ENCODE measurements at regions not wholly inside any gene's neighbourhood (a gene's known extent, or its start where the extent isn't known, plus 50 kb on each side); places are given as distances from the start of the nearest gene placed in this dataset.
"Not testable (repeated sequence)": the region's sequence is repeated elsewhere in the genome, so short reads cannot be mapped to it uniquely, and the experiment has no call there.

GRCh38 chr14:35213143-35213788, 78.9 kb upstream of the PSMA6 start:
- peaks cover 12% of the 10 kb centered on the region for H3K36me3 Mint-ChIP-seq (ENCODE audit: low read depth)
- no peaks in the 10 kb centered on the region for H3K9me3 Mint-ChIP-seq
- intact Hi-C loops (cut with micrococcal nuclease) = no loop called here
- peaks cover 25% of the 10 kb centered on the region for H3K4me1 Mint-ChIP-seq (ENCODE audit: low read depth)
- H3K27me3 Mint-ChIP-seq (ENCODE audit: low read depth) = no peaks in the 10 kb centered on the region
- H3K4me3 Mint-ChIP-seq (ENCODE audit: low read depth) = no peak overlapping the region
- DNase-seq (ENCODE audit: low spot score) = no peak
- no peak overlapping the region for H3K27ac Mint-ChIP-seq

- peaks cover 25% of the 10 kb centered on the region for H3K4me1 Mint-ChIP-seq (ENCODE audit: low read depth)
- intact Hi-C loops (cut with micrococcal nuclease) = no loop called here
- no peaks in the 10 kb centered on the region for H3K9me3 Mint-ChIP-seq
- H3K27ac Mint-ChIP-seq = no peak overlapping the region
- H3K4me3 Mint-ChIP-seq (ENCODE audit: low read depth) = no peak overlapping the region
- H3K36me3 Mint-ChIP-seq (ENCODE audit: low read depth) = peaks cover 16% of the 10 kb centered on the region
- H3K27me3 Mint-ChIP-seq (ENCODE audit: low read depth) = no peaks in the 10 kb centered on the region
- no peak for DNase-seq (ENCODE audit: low spot score)
Observed at GRCh38 chr14:35213869-35214387, 78.3 kb upstream of the PSMA6 start.

- Mint-ChIP-seq H3K4me1 (ENCODE audit: low read depth) (peaks cover 22% of the 10 kb centered on the region), H3K36me3 (ENCODE audit: low read depth) (peaks cover 16% of the 10 kb centered on the region)
- H3K27me3 Mint-ChIP-seq (ENCODE audit: low read depth); H3K9me3 Mint-ChIP-seq; DNase-seq (ENCODE audit: low spot score); intact Hi-C loops (cut with micrococcal nuclease); H3K4me3 Mint-ChIP-seq (ENCODE audit: low read depth); H3K27ac Mint-ChIP-seq: not testable (repeated sequence)
Observed at GRCh38 chr14:35214402-35214801, 77.8 kb upstream of the PSMA6 start.

- no peak overlapping the region for H3K27ac Mint-ChIP-seq
- H3K36me3 Mint-ChIP-seq (ENCODE audit: low read depth) = peaks cover 20% of the 10 kb centered on the region
- DNase-seq (ENCODE audit: low spot score) = no peak
Observed at GRCh38 chr14:35215110-35215813, 76.9 kb upstream of the PSMA6 start.

GRCh38 chr14:35218176-35218575, 74.0 kb upstream of the PSMA6 start:
- intact Hi-C loops (cut with micrococcal nuclease); H3K27me3 Mint-ChIP-seq (ENCODE audit: low read depth); H3K27ac Mint-ChIP-seq; H3K9me3 Mint-ChIP-seq; DNase-seq (ENCODE audit: low spot score); H3K4me3 Mint-ChIP-seq (ENCODE audit: low read depth): not testable (repeated sequence)
- Mint-ChIP-seq H3K36me3 (ENCODE audit: low read depth) (peaks cover 29% of the 10 kb centered on the region), H3K4me1 (ENCODE audit: low read depth) (peaks cover 40% of the 10 kb centered on the region)

More at GRCh38 chr14:35215110-35215813, 76.9 kb upstream of the PSMA6 start:
- H3K4me1 Mint-ChIP-seq (ENCODE audit: low read depth) = peaks cover 22% of the 10 kb centered on the region
- H3K4me3 Mint-ChIP-seq (ENCODE audit: low read depth) = no peak overlapping the region
- no peaks in the 10 kb centered on the region for H3K27me3 Mint-ChIP-seq (ENCODE audit: low read depth)
- H3K9me3 Mint-ChIP-seq = no peaks in the 10 kb centered on the region
- intact Hi-C loops (cut with micrococcal nuclease) = no loop called here

GRCh38 chr14:35218963-35219362, 73.2 kb upstream of the PSMA6 start:
- no peak overlapping the region for H3K4me3 Mint-ChIP-seq (ENCODE audit: low read depth)
- intact Hi-C loops (cut with micrococcal nuclease) = no loop called here
- peaks cover 40% of the 10 kb centered on the region for H3K4me1 Mint-ChIP-seq (ENCODE audit: low read depth)
- no peaks in the 10 kb centered on the region for H3K9me3 Mint-ChIP-seq
- peaks cover 25% of the 10 kb centered on the region for H3K36me3 Mint-ChIP-seq (ENCODE audit: low read depth)
- DNase-seq (ENCODE audit: low spot score) = no peak
- no peak overlapping the region for H3K27ac Mint-ChIP-seq
- H3K27me3 Mint-ChIP-seq (ENCODE audit: low read depth) = no peaks in the 10 kb centered on the region

- no peak for DNase-seq (ENCODE audit: low spot score)
- intact Hi-C loops (cut with micrococcal nuclease) = loop anchor here (2.0 kb wide), 1 partner anchor 15 kb away; no protein-coding TSS in a partner anchor
- Mint-ChIP-seq H3K36me3 (ENCODE audit: low read depth) (peaks cover 24% of the 10 kb centered on the region), H3K27me3 (ENCODE audit: low read depth) (no peaks in the 10 kb centered on the region), H3K4me1 (ENCODE audit: low read depth) (peaks cover 32% of the 10 kb centered on the region), H3K4me3 (ENCODE audit: low read depth) (no peak overlapping the region), H3K27ac (peak overlapping the region; percentile 36), H3K9me3 (no peaks in the 10 kb centered on the region)
Observed at GRCh38 chr14:35220027-35220676, 72.0 kb upstream of the PSMA6 start.

- intact Hi-C loops (cut with micrococcal nuclease) = loop anchor here (2.0 kb wide), 1 partner anchor 16 kb away; no protein-coding TSS in a partner anchor
- DNase-seq (ENCODE audit: low spot score) = no peak
- H3K36me3 Mint-ChIP-seq (ENCODE audit: low read depth) = peaks cover 24% of the 10 kb centered on the region
Observed at GRCh38 chr14:35220920-35221319, 71.3 kb upstream of the PSMA6 start.

GRCh38 chr14:35221462-35221861, 70.7 kb upstream of the PSMA6 start:
- peak overlapping the region; percentile 11 for H3K27ac Mint-ChIP-seq
- peaks cover 31% of the 10 kb centered on the region for H3K4me1 Mint-ChIP-seq (ENCODE audit: low read depth)
- H3K4me3 Mint-ChIP-seq (ENCODE audit: low read depth) = no peak overlapping the region
- intact Hi-C loops (cut with micrococcal nuclease) = loop anchor here (2.0 kb wide), 1 partner anchor 17 kb away; no protein-coding TSS in a partner anchor
- H3K9me3 Mint-ChIP-seq = no peaks in the 10 kb centered on the region
- peaks cover 24% of the 10 kb centered on the region for H3K36me3 Mint-ChIP-seq (ENCODE audit: low read depth)
- no peaks in the 10 kb centered on the region for H3K27me3 Mint-ChIP-seq (ENCODE audit: low read depth)
- no peak for DNase-seq (ENCODE audit: low spot score)

More at GRCh38 chr14:35220920-35221319, 71.3 kb upstream of the PSMA6 start:
- Mint-ChIP-seq H3K9me3 (no peaks in the 10 kb centered on the region), H3K4me3 (ENCODE audit: low read depth) (no peak overlapping the region), H3K27ac (no peak overlapping the region), H3K27me3 (ENCODE audit: low read depth) (no peaks in the 10 kb centered on the region), H3K4me1 (ENCODE audit: low read depth) (peaks cover 31% of the 10 kb centered on the region)

GRCh38 chr14:35222324-35222723, 69.9 kb upstream of the PSMA6 start:
- intact Hi-C loops (cut with micrococcal nuclease) = no loop called here
- H3K4me1 Mint-ChIP-seq (ENCODE audit: low read depth) = peaks cover 31% of the 10 kb centered on the region
- H3K9me3 Mint-ChIP-seq = no peaks in the 10 kb centered on the region
- no peak for DNase-seq (ENCODE audit: low spot score)
- H3K4me3 Mint-ChIP-seq (ENCODE audit: low read depth) = no peak overlapping the region
- no peak overlapping the region for H3K27ac Mint-ChIP-seq
- H3K36me3 Mint-ChIP-seq (ENCODE audit: low read depth) = peaks cover 24% of the 10 kb centered on the region
- H3K27me3 Mint-ChIP-seq (ENCODE audit: low read depth) = no peaks in the 10 kb centered on the region

GRCh38 chr14:35222872-35223466, 69.2 kb upstream of the PSMA6 start:
- H3K4me3 Mint-ChIP-seq (ENCODE audit: low read depth) = no peak overlapping the region
- intact Hi-C loops (cut with micrococcal nuclease) = no loop called here
- H3K4me1 Mint-ChIP-seq (ENCODE audit: low read depth) = peaks cover 31% of the 10 kb centered on the region
- no peak for DNase-seq (ENCODE audit: low spot score)
- no peak overlapping the region for H3K27ac Mint-ChIP-seq
- H3K9me3 Mint-ChIP-seq = no peaks in the 10 kb centered on the region
- no peaks in the 10 kb centered on the region for H3K27me3 Mint-ChIP-seq (ENCODE audit: low read depth)
- peaks cover 20% of the 10 kb centered on the region for H3K36me3 Mint-ChIP-seq (ENCODE audit: low read depth)

- H3K27me3 Mint-ChIP-seq (ENCODE audit: low read depth) = no peaks in the 10 kb centered on the region
- intact Hi-C loops (cut with micrococcal nuclease) = no loop called here
- H3K4me1 Mint-ChIP-seq (ENCODE audit: low read depth) = peaks cover 31% of the 10 kb centered on the region
- peaks cover 16% of the 10 kb centered on the region for H3K36me3 Mint-ChIP-seq (ENCODE audit: low read depth)
- no peak overlapping the region for H3K27ac Mint-ChIP-seq
- DNase-seq (ENCODE audit: low spot score) = no peak
- no peaks in the 10 kb centered on the region for H3K9me3 Mint-ChIP-seq
- H3K4me3 Mint-ChIP-seq (ENCODE audit: low read depth) = no peak overlapping the region
Observed at GRCh38 chr14:35223927-35224326, 68.3 kb upstream of the PSMA6 start.

Data from activated T-helper 2 cell treated with anti-CD3 and anti-CD28 coated beads, Interferon-gamma antibody, Interleukin-2, Interleukin-4, amounts not matched to agents 10 μg/mL and 5 μg/mL and 100 μg/mL, durations not matched to agents 14 hours and 24 hours and 36 hours (primary cell).